Endothelial cell of umbilical vein (primary cell): ENCODE measurements at regions not wholly inside any gene's neighbourhood (a gene's known extent, or its start where the extent isn't known, plus 50 kb on each side); places are given as distances from the start of the nearest gene placed in this dataset.

ENCODE experiments used
- BruUV-seq: library from RNA; stranded (reverse); fragments of 400-500 nt; replicated peaks from 2 replicates; lab custom pipeline; 2021; lab: Mats Ljungman, UMichigan
- CTCF ChIA-PET: fragments of 300-600, 350-600 bp; sonication (Branson Sonifier 250); formaldehyde crosslinking; loops from one replicate; lab custom pipeline; 2021; ENCODE audit warnings: antibody characterized with exemption, inconsistent platforms; lab: Charles Lee
- POLR2A ChIA-PET: fragments of 300-600, 350-600 bp; sonication (Branson Sonifier 250); formaldehyde crosslinking; loops from one replicate; lab custom pipeline; 2021; ENCODE audit warnings: antibody characterized with exemption, inconsistent platforms; lab: Charles Lee
- DNase-seq: peaks from one replicate; pipeline ENCODE4 v3.0.0-alpha.2; 2011; ENCODE audit warnings: low read depth, low spot score
- FAIRE-seq: peaks from 2 replicates; lab custom pipeline; 2011; peaks lifted over from hg19 to GRCh38; lab: Jason Lieb, UNC
- H2AFZ ChIP-seq: 2 replicates; pipeline ENCODE4 v1.6.0; 2012; ENCODE audit warnings: low read depth, low read length, control low read depth, inconsistent platforms
- H3K27ac ChIP-seq: 2 replicates; pipeline ENCODE4 v1.5.1; 2011; ENCODE audit warnings: low read depth, mild to moderate bottlenecking, control low read depth, low read length, moderate library complexity; ENCODE audit not compliant: insufficient read depth
- H3K27me3 ChIP-seq, 2 experiments: 2 replicates each; pipeline versions ENCODE4 v1.6.0 to v1.6.1; 2011; ENCODE audit warnings: low read length in 2 of 2, mixed read lengths in 1 of 2; ENCODE audit not compliant: control insufficient read depth in 2 of 2, insufficient read depth in 2 of 2
- H3K36me3 ChIP-seq, 2 experiments: 2 replicates in 1 of 2; 3 replicates in 1 of 2; pipeline ENCODE4 v1.5.1; 2011; ENCODE audit warnings: low read length in 2 of 2, mild to moderate bottlenecking in 1 of 2, moderate library complexity in 1 of 2; ENCODE audit not compliant: control insufficient read depth in 2 of 2, insufficient read depth in 2 of 2; ENCODE audit errors: extremely low read depth in 1 of 2
- H3K4me1 ChIP-seq: 3 replicates; pipeline ENCODE4 v1.5.1; 2011; ENCODE audit warnings: mild to moderate bottlenecking, low read length; ENCODE audit not compliant: control insufficient read depth, insufficient read depth; ENCODE audit errors: extremely low read depth
- H3K4me2 ChIP-seq: 2 replicates; pipeline ENCODE4 v1.6.1; 2011; ENCODE audit warnings: low read length, control low read depth, mixed read lengths; ENCODE audit not compliant: insufficient read depth
- H3K4me3 ChIP-seq, 3 experiments: fragments of 200-600 bp in 1 of 3; sonication (generic), shearing (Covaris generic) in 1 of 3; replicated peaks in 1 of 3; 2 replicates each; pipeline ENCODE4 v1.5.1; 2011 to 2016; ENCODE audit warnings: control low read depth in 3 of 3, low read length in 3 of 3, mild to moderate bottlenecking in 2 of 3, inconsistent platforms in 1 of 3, low read depth in 1 of 3, moderate library complexity in 1 of 3; ENCODE audit not compliant: insufficient read depth in 1 of 3
- H3K79me2 ChIP-seq: 2 replicates; pipeline ENCODE4 v1.6.0; 2012; ENCODE audit warnings: low read length, inconsistent platforms; ENCODE audit not compliant: control insufficient read depth, insufficient read depth
- H3K9ac ChIP-seq: replicated peaks from 2 replicates; pipeline ENCODE3; 2011; ENCODE audit warnings: low read length, control low read depth; ENCODE audit not compliant: insufficient read depth; ENCODE audit errors: extremely low read depth
- H3K9me1 ChIP-seq: replicated peaks from 3 replicates; pipeline ENCODE4 v1.6.0; 2011; ENCODE audit warnings: mild to moderate bottlenecking, low read length; ENCODE audit not compliant: control insufficient read depth, insufficient read depth; ENCODE audit errors: extremely low read depth
- H3K9me3 ChIP-seq: replicated peaks from 2 replicates; pipeline ENCODE4 v1.5.1; 2012; ENCODE audit warnings: low read length, inconsistent platforms; ENCODE audit not compliant: control insufficient read depth, insufficient read depth
- H4K20me1 ChIP-seq: replicated peaks from 2 replicates; pipeline ENCODE3; 2011; ENCODE audit warnings: mild to moderate bottlenecking, low read length; ENCODE audit not compliant: control insufficient read depth, insufficient read depth; ENCODE audit errors: extremely low read depth
- CTCF ChIP-seq, 2 donors: IDR thresholded peaks; 1 replicate in 1 of 2; 2 replicates in 1 of 2; pipeline ENCODE4 v1.5.1; 2011; ENCODE audit warnings: low read length in 2 of 2, mild to moderate bottlenecking in 2 of 2, moderate library complexity in 2 of 2, control low read depth in 1 of 2, inconsistent platforms in 1 of 2, low read depth in 1 of 2; ENCODE audit not compliant: insufficient read depth in 1 of 2; ENCODE audit errors: extremely low read depth in 1 of 2
- EZH2 ChIP-seq: IDR thresholded peaks from 2 replicates; pipeline ENCODE4 v1.6.1; 2012; ENCODE audit warnings: borderline replicate concordance, low read depth, mild to moderate bottlenecking, moderate library complexity, low read length, inconsistent platforms; ENCODE audit not compliant: severe bottlenecking
- FOS ChIP-seq: IDR thresholded peaks from 2 replicates; pipeline ENCODE4 v1.6.1; 2011; ENCODE audit warnings: mild to moderate bottlenecking, low read length, moderate library complexity, borderline replicate concordance; ENCODE audit not compliant: insufficient read depth
- GATA2 ChIP-seq: IDR thresholded peaks from 2 replicates; pipeline ENCODE4 v1.7.0; 2011; ENCODE audit warnings: low read depth, mild to moderate bottlenecking, moderate library complexity, mixed read lengths, low read length; ENCODE audit not compliant: insufficient read length, insufficient read depth
- JUN ChIP-seq: IDR thresholded peaks from 2 replicates; pipeline ENCODE4 v1.6.1; 2011; ENCODE audit warnings: borderline replicate concordance, low read depth; ENCODE audit not compliant: insufficient read length, insufficient read depth
- MAX ChIP-seq: IDR thresholded peaks from 2 replicates; pipeline ENCODE4 v1.6.1; 2011; ENCODE audit not compliant: insufficient read depth, insufficient read length
- MYC ChIP-seq: IDR thresholded peaks from one replicate; pipeline ENCODE4 v1.6.1; 2011; ENCODE audit warnings: mild to moderate bottlenecking, low read depth, low read length
- POLR2A ChIP-seq: IDR thresholded peaks from 2 replicates; pipeline ENCODE4 v1.6.1; 2012; ENCODE audit warnings: low read depth, mild to moderate bottlenecking, control low read depth, low read length
- POLR2AphosphoS5 ChIP-seq: IDR thresholded peaks from 2 replicates; pipeline ENCODE4 v1.6.1; 2012; ENCODE audit warnings: low read depth, mild to moderate bottlenecking, control low read depth, low read length, moderate library complexity; ENCODE audit not compliant: insufficient read depth
- dilution Hi-C: fragments of 300-500 bp; cut with MboI; formaldehyde crosslinking; loops from one replicate; pipeline ENCODE4 v1.15.0; 2019; ENCODE audit warnings: low sequenced_read_pairs; ENCODE audit not compliant: extremely low pct_ligation_motif_present
- intact Hi-C: fragments of 100-400 bp; cut with micrococcal nuclease; formaldehyde crosslinking; loops from one replicate; pipeline ENCODE4 v1.10.0; 2022

- Histone ChIP-seq H3K4me2 (no peak overlapping the region), H3K4me1 (no peaks in the 10 kb centered on the region), H3K9me3 (no peaks in the 10 kb centered on the region), H3K4me3 (no peak overlapping the region), H4K20me1 (no peaks in the 10 kb centered on the region), H3K27ac (no peak overlapping the region), H3K79me2 (no peaks in the 10 kb centered on the region), H3K36me3 (no peaks in the 10 kb centered on the region), H3K27me3 (no peaks in the 10 kb centered on the region), H2AFZ (no peak overlapping the region), H3K9me1 (no peaks in the 10 kb centered on the region), H3K9ac (no peak overlapping the region)
- ChIA-PET CTCF (no interaction called here), POLR2A (no interaction called here)
- intact Hi-C loops (no loop called here), dilution Hi-C loops (no loop called here)
- TF ChIP-seq CTCF (IDR thresholded peaks at IDR 0.05; ENCODE audit: extremely low read depth in 1 of 2, insufficient read depth in 1 of 2, low read depth in 1 of 2, low read length in 2 of 2) (no peak), MYC (no peak), GATA2 (no peak), EZH2 (no peak), POLR2A (no peak), POLR2AphosphoS5 (no peak), FOS (no peak), MAX (no peak), JUN (no peak)
- DNase-seq (no peak), FAIRE-seq (no peak)
- no TSS peak for BruUV-seq
Measured at GRCh38 chr16:52956044-52956443, 96.7 kb downstream of the CHD9NB start.
